ENCODE measurements at regions not wholly inside any gene's neighbourhood (a gene's known extent, or its start where the extent isn't known, plus 50 kb on each side); places are given as distances from the start of the nearest gene placed in this dataset.

DNA sequence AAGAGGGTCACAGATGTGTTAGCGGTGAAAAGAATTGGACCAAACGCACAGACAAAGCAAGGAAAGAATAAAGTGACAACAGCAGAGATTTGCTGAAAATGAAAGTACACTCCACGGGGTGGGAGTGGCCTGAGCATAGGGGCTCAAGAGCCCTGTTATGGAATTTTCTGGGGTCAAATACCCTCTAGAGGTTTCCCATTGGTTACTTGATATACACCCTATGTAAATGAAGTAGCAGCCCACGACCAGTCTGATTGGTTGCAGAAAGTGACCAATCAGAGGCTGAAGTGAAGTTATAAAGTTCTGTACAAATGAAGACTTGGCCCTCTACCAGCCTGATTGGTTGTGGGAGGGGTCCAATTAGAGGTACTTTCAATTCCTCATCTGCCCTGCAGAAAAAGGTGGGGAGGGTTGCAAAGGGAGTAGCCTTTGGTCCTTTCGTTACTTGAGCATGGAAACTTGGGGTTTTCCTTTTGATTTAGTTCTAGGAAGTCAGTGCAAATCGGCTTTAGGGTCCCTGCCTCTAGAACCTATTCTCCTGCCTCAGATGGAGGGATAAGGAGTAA, 125.6 kb upstream of the PRPS1L1 start:
- DNase-seq = no peak

DNA sequence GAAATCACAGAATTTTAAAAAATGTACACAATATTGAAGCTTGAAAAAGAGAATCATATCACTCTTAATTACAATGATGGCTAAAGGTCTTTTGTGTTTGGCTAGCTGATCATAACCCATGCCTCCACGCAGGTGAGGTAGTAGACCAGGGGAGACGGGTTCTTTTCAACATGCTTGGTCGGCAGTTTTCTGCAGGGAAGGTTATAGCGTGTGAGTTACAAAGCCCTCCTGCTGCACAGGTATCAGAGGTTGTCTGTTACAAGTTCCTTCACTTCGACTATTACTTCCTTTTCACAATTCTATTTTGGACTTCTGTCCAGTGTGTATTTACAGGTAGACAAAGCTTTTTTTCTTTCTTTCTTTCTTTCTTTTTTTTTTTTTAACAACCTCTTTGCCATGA, 127.1 kb upstream of the PRPS1L1 start:
- no peak for DNase-seq

DNA sequence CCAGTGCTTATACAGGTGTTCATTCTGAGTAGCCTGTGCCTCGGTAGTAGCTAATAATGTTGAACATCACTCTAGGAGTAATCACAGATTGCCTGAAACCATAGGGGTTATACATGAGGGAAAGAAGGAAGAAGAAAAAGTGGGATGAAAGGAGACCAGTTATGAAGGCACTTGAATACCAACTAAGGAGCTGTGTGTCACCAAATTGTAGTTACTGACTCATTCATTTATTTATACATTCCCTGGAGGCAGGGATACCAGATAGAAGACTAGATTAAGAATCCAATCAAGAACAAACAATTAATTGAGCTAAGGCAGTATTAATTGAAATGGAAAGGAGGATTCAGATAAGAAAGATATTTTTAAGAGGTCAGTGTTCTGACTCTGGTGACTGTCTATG, 129.6 kb upstream of the PRPS1L1 start:
- DNase-seq = no peak

DNA sequence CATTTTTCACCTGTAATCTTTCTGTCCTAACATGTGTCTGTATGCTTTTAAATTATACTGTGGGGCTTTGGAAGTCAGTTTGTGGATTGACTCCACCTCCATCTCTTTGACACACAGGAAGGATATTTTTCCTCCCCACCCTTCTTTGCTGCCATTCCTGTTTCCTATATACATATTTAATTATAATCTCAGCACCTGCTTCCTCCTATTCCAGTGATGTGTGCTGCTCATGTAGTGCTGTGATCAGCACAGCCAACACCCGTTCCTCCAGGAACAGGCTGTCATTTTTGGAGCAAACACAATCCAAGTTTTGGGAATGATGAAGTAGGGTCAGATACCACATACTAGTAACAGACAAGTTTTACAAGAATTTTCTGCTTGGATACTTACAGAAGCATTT, 135.0 kb upstream of the PRPS1L1 start:
- no peak for DNase-seq

DNA sequence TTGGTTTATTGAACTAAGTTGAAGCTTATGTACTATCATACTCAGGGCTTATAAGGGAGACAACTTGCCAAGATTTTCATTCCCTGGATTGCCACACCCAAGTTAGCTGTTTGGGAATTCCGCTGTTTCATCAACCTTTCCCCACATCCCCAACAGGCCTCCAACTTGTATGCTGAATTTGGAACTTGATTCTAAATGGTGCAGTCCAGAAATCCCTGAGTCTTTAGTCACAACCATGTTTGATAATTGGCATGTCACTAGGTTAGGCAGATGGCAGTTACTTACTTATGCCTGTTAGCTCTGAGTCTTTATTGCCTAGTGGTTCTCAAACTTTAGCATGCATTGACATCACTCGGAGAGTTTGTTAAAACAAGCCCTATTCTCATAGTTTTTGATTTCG, 135.4 kb upstream of the PRPS1L1 start:
- no peak for DNase-seq

DNA sequence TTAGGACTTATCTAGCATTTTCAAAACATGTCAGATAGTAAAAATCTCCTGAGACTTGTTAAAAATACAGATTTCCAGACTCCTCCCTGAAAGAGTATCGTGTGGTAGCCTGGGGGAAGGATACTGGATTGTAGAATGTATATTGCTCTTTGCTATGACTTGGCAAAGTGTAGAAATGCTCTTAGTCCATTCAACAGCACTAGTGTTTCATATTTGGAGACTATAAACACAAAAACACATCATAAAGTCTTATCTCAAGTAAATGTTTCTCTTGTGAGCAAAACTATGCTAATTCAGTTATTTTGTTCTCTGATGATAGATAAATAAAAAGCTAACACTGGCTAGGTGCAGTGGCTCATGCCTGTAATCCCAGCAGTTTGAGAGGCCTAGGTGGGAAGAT, 137.5 kb upstream of the PRPS1L1 start:
- DNase-seq = no peak

DNA sequence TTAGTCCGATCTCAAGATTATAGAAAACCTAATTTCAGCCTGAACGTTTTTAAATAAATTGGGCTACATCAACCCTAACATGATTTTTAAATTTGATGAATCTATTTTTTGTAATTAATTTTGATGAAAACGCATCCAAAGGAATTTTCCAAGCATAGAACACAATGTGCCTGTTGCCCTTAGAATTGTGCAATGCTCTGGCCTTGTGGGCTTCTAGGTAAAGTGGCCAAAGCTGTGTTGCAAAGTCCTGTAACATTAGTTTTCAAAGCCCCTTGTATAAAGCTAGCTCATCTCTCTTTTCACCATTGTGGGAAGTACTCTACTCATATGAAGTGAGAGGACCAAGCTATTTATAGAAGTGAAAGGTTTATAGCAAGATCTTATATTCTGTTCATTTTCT, 138.4 kb upstream of the PRPS1L1 start:
- no peak for DNase-seq

DNA sequence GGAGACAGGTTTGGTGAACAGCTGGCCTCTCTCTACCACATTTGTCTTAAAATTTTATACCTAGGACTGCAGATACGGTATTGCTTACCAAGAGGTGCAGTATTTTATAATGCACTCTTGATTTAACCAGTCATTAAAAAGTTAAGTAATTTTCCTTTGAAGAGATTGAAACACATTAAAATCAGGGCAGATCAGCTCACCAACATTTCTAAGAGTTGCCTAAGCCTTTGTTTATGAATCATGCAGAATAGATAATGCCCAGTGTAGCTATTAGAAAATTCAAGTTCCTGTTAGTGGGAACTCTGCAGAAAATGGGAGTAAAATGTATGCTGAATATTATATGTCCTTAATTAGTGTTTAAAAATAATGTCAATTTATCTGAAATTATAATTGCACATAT, 140.2 kb upstream of the PRPS1L1 start:
- DNase-seq = no peak

DNA sequence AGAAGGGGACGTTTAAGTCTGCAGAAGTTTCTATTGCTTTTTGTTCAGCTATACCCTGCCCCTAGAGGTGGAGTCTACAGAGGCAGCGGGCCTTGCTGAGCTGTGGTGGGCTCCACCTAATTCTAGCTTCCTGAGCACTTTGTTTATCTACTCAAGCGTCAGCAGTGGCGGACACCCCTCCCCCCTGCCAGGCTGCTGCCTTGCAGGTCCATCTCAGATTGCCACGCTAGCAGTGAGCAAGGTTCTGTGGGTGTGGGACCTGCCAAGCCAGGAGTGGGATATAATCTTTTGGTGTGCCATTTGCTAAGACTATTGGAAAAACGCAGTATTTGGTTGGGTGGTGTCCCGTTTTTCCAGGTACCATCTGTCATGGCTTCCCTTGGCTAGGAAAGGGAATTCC, 147.3 kb upstream of the PRPS1L1 start:
- no peak for DNase-seq

DNA sequence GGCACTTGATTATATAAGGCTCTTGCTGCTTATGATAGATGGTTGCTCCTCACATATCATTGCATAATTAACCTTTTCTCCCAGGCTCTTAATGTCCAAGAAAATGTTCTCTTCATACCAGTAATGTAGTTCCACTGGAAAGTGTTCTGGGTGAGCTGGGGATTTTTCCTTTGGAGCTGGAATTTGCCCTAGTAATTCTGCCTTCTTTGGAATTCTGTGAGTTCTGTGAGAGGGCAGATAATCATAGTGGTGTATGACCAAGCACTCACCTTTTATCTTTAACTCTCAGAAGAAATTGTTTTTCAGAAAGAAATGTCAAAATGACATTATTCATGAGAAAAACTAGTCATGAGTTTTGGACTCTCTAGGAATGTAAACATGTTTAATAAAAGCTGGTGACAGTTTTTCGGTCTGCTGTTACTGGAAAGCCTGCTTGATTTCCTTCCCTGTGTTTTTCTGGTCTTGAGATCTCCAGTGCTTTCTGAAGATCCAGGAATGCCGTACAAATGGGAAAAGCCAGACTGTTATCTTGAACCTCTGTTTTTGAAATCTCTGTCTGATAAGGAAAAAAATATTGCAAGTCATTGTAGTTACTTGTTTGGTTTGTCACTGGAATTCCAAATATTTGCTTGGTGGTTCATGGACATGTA, 148.3 kb upstream of the PRPS1L1 start:
- DNase-seq = no peak

DNA sequence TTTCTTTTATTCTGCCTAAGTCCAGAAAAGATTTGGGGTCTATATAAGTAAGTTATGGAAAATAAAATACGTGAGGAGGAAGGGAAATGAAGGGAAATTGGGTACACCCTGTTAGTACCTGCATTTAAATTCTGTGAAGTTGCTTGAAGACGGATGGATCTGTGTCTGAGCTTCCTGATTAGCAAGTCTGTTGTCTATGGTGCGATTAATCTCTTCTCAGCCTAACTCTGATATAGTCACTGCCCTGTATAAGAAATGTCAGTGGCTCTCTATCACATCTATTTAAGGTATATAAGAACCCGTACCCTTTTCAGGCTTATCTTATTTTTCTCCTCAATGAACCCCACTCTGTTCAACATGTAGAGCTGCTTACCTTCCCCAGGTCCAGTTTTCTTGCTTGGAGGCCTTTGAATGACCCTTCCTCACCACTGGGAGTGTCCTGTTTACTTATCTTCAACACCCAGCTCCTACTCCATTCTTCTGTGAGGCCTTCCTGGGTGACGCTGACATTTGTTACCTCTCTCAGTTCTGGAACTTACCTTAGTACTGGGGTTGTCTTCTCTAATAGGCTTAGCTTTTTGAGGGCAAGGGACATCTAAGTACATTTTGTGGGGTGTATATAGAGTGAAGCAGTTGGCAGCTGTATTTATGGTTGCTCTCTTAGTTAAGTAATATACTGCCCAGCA, 149.6 kb upstream of the PRPS1L1 start:
- no peak for DNase-seq

DNA sequence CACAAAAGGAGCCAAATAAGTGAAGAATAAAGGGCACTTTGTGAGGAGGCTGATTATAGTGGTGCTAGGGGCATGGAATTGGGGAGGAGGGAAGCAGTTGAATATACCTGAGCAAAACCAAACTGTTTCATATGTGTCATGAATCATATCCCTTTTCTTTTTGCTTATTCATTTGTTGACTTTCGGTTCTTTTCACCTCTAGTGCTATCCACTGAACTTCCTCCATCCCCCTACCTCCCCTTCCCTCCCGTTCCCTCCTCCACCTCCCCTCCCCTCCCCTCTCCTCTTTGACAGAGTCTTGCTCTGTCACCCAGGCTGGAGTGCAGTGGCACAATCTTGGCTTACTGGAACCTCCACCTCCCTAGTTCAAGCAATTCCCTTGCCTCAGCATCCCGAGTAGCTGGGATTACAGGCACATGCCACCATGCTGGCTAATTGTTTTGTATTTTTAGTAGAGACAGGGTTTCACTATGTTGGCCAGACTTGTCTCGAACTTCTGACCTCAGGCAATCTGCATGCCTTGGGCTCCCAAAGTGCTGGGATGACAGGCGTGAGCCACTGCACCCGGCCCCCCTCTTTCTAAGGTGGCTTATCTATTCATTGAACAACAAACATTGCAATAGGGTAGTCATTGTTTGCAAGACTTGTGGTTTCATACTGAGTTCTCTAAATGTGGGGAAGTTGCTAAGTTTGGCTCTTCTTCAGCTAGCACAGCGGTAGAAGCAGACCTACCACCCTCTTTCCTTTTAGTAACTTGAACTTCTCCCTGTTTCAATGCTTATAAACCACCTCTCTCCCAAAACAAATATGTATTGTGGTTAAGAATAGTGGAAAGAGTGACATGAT, 150.4 kb upstream of the PRPS1L1 start:
- DNase-seq = no peak

DNA sequence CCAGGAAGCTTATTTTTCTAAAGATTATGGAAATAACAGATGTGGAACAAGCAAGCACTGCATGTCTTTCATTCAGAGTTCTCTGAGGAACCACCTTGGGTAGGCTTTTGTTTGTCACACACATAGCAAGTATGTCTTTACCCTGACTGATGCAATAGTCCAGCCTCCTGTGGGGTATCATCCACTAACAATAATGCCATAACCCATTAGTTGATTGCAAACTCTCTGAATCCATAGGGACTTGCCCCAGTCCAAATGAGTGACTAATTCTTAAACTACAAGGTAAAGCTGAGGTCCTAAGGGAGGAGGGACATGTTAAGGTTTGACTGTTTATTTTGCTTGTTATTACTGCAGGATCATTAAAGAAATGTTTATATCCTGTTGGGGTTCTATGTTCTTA, 151.4 kb upstream of the PRPS1L1 start:
- no peak for DNase-seq

DNA sequence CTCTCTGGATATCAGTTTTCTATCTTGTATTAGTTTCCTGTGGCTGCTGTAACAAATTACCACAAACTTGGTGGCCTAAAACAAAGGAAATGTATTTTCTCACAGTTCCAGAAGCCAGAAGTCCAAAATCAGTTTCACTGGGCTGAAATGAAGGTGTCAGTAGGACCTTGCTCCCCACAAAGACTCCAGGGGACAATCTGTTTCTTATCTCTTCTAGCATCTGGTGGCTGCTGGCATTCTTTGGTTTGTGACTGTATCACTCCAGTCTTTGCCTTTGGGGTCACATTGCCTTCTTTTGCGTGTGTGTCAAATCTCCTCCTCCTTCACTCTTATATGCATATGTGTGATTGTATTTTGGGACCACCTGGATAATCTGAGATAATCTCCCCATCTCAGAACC, 153.0 kb upstream of the PRPS1L1 start:
- DNase-seq = no peak

DNA sequence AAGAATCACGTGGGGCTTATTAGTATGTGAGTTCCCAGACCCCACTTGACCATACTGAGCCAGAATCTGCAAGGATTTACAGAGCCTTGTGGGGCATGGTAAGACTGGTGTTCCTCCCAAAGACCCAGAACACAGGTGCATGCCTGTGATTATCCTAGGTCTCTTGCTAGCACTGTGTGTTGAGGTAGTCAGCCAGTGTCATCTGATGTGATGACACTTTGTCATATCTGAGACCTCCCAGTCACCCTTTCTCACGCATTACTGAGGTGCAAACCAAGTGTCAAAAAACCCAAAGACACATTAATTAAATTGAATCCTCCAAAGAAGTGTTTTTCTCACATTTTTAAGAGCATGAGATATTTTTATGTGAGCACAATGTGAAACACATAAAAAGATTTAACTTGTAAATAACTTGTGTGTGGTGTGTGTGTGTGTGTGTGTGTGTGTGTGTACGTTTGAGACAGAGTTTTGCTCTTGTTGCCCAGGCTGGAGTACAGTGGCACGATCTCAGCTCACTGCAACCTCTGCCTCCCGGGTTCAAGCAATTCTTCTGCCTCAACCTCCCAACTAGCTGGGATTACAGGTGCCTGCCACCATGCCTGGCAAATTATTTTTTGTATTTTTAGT, 162.0 kb upstream of the PRPS1L1 start:
- no peak for DNase-seq

DNA sequence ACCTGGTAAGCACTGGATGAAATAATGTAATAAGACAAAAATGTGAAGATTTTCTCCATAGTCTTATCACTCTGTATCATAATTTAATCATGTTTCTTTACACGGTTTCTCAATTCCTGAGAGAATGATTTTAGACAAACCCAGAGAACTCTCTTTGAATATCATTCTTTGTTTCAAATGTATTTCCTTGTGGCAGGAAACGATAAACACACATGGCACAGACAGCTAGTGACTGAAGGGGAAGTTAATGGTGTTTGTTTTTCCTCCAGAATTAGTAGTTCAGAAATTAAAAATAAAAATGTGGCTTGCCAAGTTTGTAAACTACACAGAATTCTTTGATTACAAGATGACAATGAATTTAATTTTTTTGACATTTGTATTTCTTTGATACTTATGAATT, 163.7 kb upstream of the PRPS1L1 start:
- no peak for DNase-seq

DNA sequence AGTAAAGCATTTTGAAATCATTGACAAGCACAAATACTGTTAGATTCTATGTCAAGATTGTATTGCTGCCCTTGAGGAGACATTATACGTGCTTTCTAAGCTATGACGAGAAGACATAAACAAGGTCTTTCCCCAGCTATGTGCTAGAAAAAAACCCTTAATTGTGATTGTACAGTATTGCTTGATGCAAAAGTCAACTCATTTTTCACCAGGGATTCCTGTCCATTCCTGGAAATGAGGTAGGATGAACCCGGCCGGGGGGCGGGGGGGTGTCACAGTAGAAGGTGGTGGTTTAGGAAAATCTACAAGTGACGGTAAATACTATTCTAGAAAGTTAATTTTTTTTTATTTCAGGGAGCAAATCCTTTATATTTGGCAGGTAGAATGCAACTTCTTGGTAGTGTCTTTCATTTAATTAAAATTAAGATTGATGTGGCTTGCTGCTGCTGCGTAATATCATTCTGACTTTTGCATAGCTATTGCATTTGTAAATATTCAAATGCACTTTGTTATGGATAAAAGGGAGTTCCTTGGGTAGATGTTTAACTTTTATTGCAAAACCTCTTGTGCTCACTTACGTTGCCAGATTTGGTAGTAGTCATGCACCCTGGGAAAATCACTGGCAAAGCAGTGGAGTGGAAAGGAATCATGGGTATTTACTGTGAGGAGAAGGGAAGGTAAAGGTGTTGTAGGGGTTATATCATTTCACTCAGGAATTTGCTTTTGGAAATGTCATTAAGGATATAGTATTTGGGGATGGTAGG, 164.4 kb upstream of the PRPS1L1 start:
- DNase-seq = no peak

DNA sequence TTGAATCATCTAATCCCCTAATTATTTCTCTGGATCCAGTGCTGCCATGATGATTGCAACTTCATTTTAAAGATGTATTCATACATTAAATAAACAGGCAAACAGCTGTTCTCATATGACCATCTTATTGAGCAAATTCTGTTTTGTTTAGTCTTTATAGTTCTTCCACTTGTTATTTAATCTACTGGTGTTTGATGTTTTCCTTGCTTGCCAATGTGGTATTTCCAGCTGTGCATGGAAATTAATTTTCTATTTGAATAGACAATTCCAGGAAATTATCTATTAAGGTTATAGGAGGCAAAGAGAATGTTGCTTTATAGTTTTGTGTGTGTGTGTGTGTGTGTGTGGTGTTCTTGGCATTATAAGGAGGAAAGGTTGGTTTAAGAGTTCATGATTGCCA, 167.0 kb upstream of the PRPS1L1 start:
- no peak for DNase-seq

DNA sequence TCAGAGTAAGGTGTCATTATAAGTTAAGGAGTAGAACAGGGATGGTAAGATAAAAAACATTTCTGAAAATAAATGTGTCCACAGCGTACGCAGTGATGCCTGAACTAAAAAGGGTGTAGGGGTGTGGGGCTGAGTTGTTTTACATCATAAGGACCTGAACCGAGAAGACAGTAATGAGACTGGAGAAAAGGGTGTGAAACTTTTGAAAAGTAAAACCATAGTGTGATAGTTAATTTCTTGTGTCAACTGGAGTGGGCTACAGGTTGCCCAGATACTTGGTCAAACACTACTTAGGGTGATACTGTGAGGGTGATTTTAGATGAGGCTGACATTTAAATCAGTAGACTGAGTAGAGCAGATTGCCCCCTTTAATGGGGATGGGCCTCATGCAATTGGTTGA, 169.0 kb upstream of the PRPS1L1 start:
- no peak for DNase-seq

DNA sequence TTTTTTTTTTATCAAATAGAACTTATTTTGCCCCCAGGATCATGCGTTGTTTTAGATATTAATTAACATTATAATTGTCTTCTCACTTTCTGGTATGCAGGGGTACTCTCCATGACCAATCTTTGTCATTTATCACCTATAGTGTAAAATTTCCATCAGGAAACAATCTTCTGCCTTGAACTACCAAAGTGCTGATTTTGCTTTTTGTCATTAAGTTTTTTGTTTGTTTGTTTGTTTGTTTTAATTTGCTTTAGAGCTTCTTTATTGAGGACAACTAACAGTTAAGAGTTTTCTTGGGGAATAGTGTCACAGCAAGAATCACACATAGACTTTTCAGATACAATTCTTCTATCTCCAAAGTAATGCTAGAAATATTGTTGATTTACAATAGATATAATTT, 171.2 kb upstream of the PRPS1L1 start:
- no peak for DNase-seq

DNA sequence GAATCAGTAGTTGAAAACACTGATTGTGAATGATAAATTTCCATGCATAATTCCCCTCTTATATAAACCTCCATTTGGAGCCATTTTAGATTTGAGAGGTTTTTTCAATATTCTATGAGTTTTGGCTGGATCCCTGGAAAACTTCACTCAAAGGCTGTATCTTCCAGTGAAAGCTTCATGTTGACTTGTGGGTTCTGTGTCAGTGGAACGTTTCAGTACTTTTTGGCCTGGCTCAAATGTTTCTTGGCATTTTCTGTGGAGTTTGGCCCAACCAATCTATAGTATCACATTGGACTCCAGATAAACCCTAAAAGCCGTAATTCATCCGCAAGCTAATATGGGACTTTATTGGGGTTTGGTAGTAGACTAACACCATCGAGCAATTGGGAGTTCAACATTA, 172.6 kb upstream of the PRPS1L1 start:
- DNase-seq = no peak

DNA sequence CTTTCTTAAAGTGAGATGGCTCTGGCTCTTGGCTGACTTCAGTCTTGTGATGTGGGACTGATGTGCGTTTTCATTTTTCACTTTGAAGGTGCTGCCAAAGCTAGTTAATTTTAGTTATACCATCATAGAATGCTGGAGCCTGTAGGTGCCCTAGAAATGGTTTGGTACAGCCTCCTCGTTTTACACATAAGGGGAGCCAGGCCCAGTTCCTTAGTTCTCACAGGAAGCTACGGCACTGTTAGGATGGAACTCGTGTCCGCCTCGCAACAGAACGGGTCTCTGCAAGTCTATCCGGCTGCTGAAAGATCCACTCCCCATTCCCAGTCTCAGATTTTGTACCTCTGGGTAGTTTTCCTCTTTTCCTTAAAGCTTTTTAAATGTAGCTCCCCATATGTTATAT, 173.2 kb upstream of the PRPS1L1 start:
- no peak for DNase-seq

Measured in right lung (tissue), 2 donors.